ENCODE measurements at regions not wholly inside any gene's neighbourhood (a gene's known extent, or its start where the extent isn't known, plus 50 kb on each side); places are given as distances from the start of the nearest gene placed in this dataset.

DNA sequence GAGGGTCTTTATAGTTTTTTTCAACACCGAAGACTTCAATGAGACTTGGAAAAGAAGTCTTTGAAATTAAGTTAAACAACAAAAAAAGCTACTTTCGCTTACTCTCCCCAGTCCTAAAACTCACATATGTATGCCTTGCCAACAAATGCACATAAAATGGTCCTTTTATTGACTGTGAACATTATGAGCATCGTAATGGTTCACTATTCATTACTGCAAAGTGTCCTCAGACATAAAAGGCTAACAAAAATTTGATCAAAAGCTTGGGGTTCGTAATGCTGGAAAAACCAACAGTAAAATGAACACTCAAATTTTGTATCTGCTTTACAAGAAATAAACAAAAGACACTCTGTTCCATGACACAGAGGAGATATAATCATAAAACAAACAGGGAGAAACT is 285.3 kb upstream of the SLC8A1 start:
- no peak overlapping the region for H4K91ac ChIP-seq (ENCODE audit: low read depth, low read length)
- no peaks in the 10 kb centered on the region for H3K36me3 ChIP-seq (ENCODE audit: control insufficient read depth in 1 of 2, insufficient read depth in 2 of 2, low read length in 2 of 2)
- no peaks in the 10 kb centered on the region for H3K79me2 ChIP-seq (ENCODE audit: control insufficient read depth, insufficient read depth, low read length, poor library complexity)
- no peaks in the 10 kb centered on the region for H3K79me1 ChIP-seq (ENCODE audit: low read length)
- H3K23ac ChIP-seq (ENCODE audit: low read length): no peak overlapping the region
- H3K9me3 ChIP-seq (ENCODE audit: insufficient read depth, low read depth, low read length): no peaks in the 10 kb centered on the region
- no peak overlapping the region for H2AK5ac ChIP-seq (ENCODE audit: low read length)
- no CpG with 5 or more reads among the region's 4 CpGs for WGBS (ENCODE audit: extremely low coverage, insufficient coverage, insufficient read length)
- H4K12ac ChIP-seq (ENCODE audit: low read depth, low read length): no peak overlapping the region
- no peak overlapping the region for H4K8ac ChIP-seq (ENCODE audit: low read depth, low read length)
- no peak overlapping the region for H2BK120ac ChIP-seq (ENCODE audit: insufficient read depth, low read length, poor library complexity)
- no peak overlapping the region for H3K18ac ChIP-seq (ENCODE audit: low read length)
- no peak overlapping the region for H3K4ac ChIP-seq (ENCODE audit: low read depth, low read length)
- no peak overlapping the region for H3K27ac ChIP-seq (ENCODE audit: low read depth, low read length)
- H2BK5ac ChIP-seq (ENCODE audit: low read depth, low read length, poor library complexity): no peak overlapping the region
- H3K9ac ChIP-seq (ENCODE audit: low read length): no peak overlapping the region
- no peak for DNase-seq
- H3K4me1 ChIP-seq (ENCODE audit: control insufficient read depth in 1 of 2, insufficient read depth in 2 of 2, low read length in 2 of 2): no peaks in the 10 kb centered on the region
- no peak overlapping the region for H3K14ac ChIP-seq (ENCODE audit: low read length)
- no peak overlapping the region for H3K4me2 ChIP-seq (ENCODE audit: low read length)
- H3K27me3 ChIP-seq (ENCODE audit: insufficient read depth, low read length): no peaks in the 10 kb centered on the region
- no peak overlapping the region for H3K4me3 ChIP-seq (ENCODE audit: low read depth, low read length)
- no peak overlapping the region for H2BK12ac ChIP-seq (ENCODE audit: low read length)
- H2AFZ ChIP-seq (ENCODE audit: insufficient read depth, low read length, poor library complexity): no peak overlapping the region

DNA sequence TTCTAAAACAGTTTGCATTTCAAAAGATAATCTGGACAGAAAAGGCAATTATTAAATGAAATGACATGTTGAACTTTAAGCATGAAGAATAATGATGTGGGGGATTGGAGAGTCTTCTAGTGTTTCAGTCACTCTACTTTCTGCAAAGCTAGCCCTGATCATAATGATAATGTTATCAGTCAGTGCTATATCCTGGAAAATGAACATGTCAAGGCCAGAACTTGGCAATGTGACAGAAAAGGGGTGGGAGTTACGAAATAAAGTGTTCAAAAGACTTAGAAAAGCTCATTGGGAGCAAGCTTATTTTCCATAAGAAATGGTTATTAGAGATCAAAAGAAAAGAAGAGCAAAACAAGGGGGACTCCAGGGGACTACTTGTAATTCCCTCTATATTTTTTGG is 288.5 kb upstream of the SLC8A1 start:
- no peak overlapping the region for H4K12ac ChIP-seq (ENCODE audit: low read depth, low read length)
- no peak for DNase-seq
- H2AK5ac ChIP-seq (ENCODE audit: low read length): no peak overlapping the region
- H2BK5ac ChIP-seq (ENCODE audit: low read depth, low read length, poor library complexity): no peak overlapping the region
- H3K79me1 ChIP-seq (ENCODE audit: low read length): no peaks in the 10 kb centered on the region
- H3K27me3 ChIP-seq (ENCODE audit: insufficient read depth, low read length): no peaks in the 10 kb centered on the region
- no peaks in the 10 kb centered on the region for H3K9me3 ChIP-seq (ENCODE audit: insufficient read depth, low read depth, low read length)
- no CpG with 5 or more reads among the region's 1 CpG for WGBS (ENCODE audit: extremely low coverage, insufficient coverage, insufficient read length)
- H3K18ac ChIP-seq (ENCODE audit: low read length): no peak overlapping the region
- H3K4me1 ChIP-seq (ENCODE audit: control insufficient read depth in 1 of 2, insufficient read depth in 2 of 2, low read length in 2 of 2): no peaks in the 10 kb centered on the region
- no peak overlapping the region for H4K91ac ChIP-seq (ENCODE audit: low read depth, low read length)
- no peak overlapping the region for H3K14ac ChIP-seq (ENCODE audit: low read length)
- H3K27ac ChIP-seq (ENCODE audit: low read depth, low read length): no peak overlapping the region
- H3K4me2 ChIP-seq (ENCODE audit: low read length): no peak overlapping the region
- H3K4me3 ChIP-seq (ENCODE audit: low read depth, low read length): no peak overlapping the region
- H3K9ac ChIP-seq (ENCODE audit: low read length): no peak overlapping the region
- H4K8ac ChIP-seq (ENCODE audit: low read depth, low read length): no peak overlapping the region
- H2BK120ac ChIP-seq (ENCODE audit: insufficient read depth, low read length, poor library complexity): no peak overlapping the region
- H3K79me2 ChIP-seq (ENCODE audit: control insufficient read depth, insufficient read depth, low read length, poor library complexity): no peaks in the 10 kb centered on the region
- H3K36me3 ChIP-seq (ENCODE audit: control insufficient read depth in 1 of 2, insufficient read depth in 2 of 2, low read length in 2 of 2): no peaks in the 10 kb centered on the region
- H2AFZ ChIP-seq (ENCODE audit: insufficient read depth, low read length, poor library complexity): no peak overlapping the region
- no peak overlapping the region for H2BK12ac ChIP-seq (ENCODE audit: low read length)
- H3K4ac ChIP-seq (ENCODE audit: low read depth, low read length): no peak overlapping the region
- H3K23ac ChIP-seq (ENCODE audit: low read length): no peak overlapping the region

DNA sequence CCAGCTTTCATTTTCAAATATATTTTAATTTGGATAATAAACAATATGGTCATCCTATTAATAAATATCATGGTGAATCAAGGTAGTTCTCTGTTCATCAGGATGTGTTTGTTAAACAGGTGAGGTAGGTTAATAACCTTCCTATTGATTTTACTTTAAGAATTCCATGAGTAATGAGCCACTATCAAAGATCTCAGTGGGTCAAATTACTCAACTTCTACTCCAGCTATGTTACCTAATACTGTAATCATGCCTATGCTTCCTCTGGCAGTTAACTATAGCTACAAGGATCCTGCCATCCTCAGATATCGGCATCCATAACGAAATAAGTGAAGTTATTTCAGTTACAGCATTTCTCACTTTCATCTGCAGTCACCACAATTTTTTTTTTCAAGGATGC is 289.6 kb upstream of the SLC8A1 start:
- no peaks in the 10 kb centered on the region for H3K79me1 ChIP-seq (ENCODE audit: low read length)
- no peak overlapping the region for H2BK5ac ChIP-seq (ENCODE audit: low read depth, low read length, poor library complexity)
- no peak overlapping the region for H3K9ac ChIP-seq (ENCODE audit: low read length)
- H4K8ac ChIP-seq (ENCODE audit: low read depth, low read length): no peak overlapping the region
- no peaks in the 10 kb centered on the region for H3K36me3 ChIP-seq (ENCODE audit: control insufficient read depth in 1 of 2, insufficient read depth in 2 of 2, low read length in 2 of 2)
- no peak overlapping the region for H4K12ac ChIP-seq (ENCODE audit: low read depth, low read length)
- H4K91ac ChIP-seq (ENCODE audit: low read depth, low read length): no peak overlapping the region
- no peak overlapping the region for H2AFZ ChIP-seq (ENCODE audit: insufficient read depth, low read length, poor library complexity)
- no peak overlapping the region for H2BK12ac ChIP-seq (ENCODE audit: low read length)
- no peak overlapping the region for H3K4ac ChIP-seq (ENCODE audit: low read depth, low read length)
- H3K9me3 ChIP-seq (ENCODE audit: insufficient read depth, low read depth, low read length): no peaks in the 10 kb centered on the region
- H2BK120ac ChIP-seq (ENCODE audit: insufficient read depth, low read length, poor library complexity): no peak overlapping the region
- no peak overlapping the region for H3K4me3 ChIP-seq (ENCODE audit: low read depth, low read length)
- no CpG with 5 or more reads among the region's 2 CpGs for WGBS (ENCODE audit: extremely low coverage, insufficient coverage, insufficient read length)
- DNase-seq: peak in 1 of 2 donors; percentile 27
- H3K23ac ChIP-seq (ENCODE audit: low read length): no peak overlapping the region
- no peak overlapping the region for H3K27ac ChIP-seq (ENCODE audit: low read depth, low read length)
- no peak overlapping the region for H2AK5ac ChIP-seq (ENCODE audit: low read length)
- H3K14ac ChIP-seq (ENCODE audit: low read length): no peak overlapping the region
- no peak overlapping the region for H3K4me2 ChIP-seq (ENCODE audit: low read length)
- H3K27me3 ChIP-seq (ENCODE audit: insufficient read depth, low read length): no peaks in the 10 kb centered on the region
- H3K18ac ChIP-seq (ENCODE audit: low read length): no peak overlapping the region
- no peaks in the 10 kb centered on the region for H3K79me2 ChIP-seq (ENCODE audit: control insufficient read depth, insufficient read depth, low read length, poor library complexity)
- H3K4me1 ChIP-seq (ENCODE audit: control insufficient read depth in 1 of 2, insufficient read depth in 2 of 2, low read length in 2 of 2): no peaks in the 10 kb centered on the region

DNA sequence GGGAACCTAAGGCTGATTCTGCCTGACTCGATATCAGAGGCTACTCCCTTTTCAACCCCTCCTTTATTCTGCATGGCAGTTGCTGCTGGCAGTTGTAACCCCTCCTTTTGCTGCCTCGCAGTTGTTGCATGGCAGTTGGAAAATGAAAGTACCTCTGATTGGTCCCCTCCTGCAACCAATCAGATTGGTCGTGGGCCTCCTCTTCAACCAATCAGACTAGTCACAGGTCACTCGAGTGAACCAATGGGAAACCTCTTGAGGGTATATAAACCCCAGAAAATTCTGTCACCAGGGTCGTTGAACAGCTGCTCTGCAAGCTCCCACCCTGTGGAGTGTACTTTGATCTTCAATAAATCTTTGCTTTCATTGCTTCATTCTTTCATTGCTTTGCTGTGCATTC is 294.3 kb upstream of the SLC8A1 start:
- H4K91ac ChIP-seq (ENCODE audit: low read depth, low read length): no peak overlapping the region
- no peak overlapping the region for H2BK12ac ChIP-seq (ENCODE audit: low read length)
- no peak overlapping the region for H3K18ac ChIP-seq (ENCODE audit: low read length)
- H3K79me2 ChIP-seq (ENCODE audit: control insufficient read depth, insufficient read depth, low read length, poor library complexity): no peaks in the 10 kb centered on the region
- H3K14ac ChIP-seq (ENCODE audit: low read length): no peak overlapping the region
- no peak overlapping the region for H2BK5ac ChIP-seq (ENCODE audit: low read depth, low read length, poor library complexity)
- H4K8ac ChIP-seq (ENCODE audit: low read depth, low read length): no peak overlapping the region
- DNase-seq: peak in 1 of 2 donors; percentile 23
- H3K23ac ChIP-seq (ENCODE audit: low read length): no peak overlapping the region
- H4K12ac ChIP-seq (ENCODE audit: low read depth, low read length): peak overlapping the region; percentile 43
- no CpG with 5 or more reads among the region's 5 CpGs for WGBS (ENCODE audit: extremely low coverage, insufficient coverage, insufficient read length)
- no peak overlapping the region for H2AK5ac ChIP-seq (ENCODE audit: low read length)
- H3K4me2 ChIP-seq (ENCODE audit: low read length): no peak overlapping the region
- H3K9ac ChIP-seq (ENCODE audit: low read length): no peak overlapping the region
- no peaks in the 10 kb centered on the region for H3K9me3 ChIP-seq (ENCODE audit: insufficient read depth, low read depth, low read length)
- H3K36me3 ChIP-seq (ENCODE audit: control insufficient read depth in 1 of 2, insufficient read depth in 2 of 2, low read length in 2 of 2): no peaks in the 10 kb centered on the region
- H2BK120ac ChIP-seq (ENCODE audit: insufficient read depth, low read length, poor library complexity): no peak overlapping the region
- no peak overlapping the region for H2AFZ ChIP-seq (ENCODE audit: insufficient read depth, low read length, poor library complexity)
- no peak overlapping the region for H3K4me3 ChIP-seq (ENCODE audit: low read depth, low read length)
- no peak overlapping the region for H3K4ac ChIP-seq (ENCODE audit: low read depth, low read length)
- no peaks in the 10 kb centered on the region for H3K4me1 ChIP-seq (ENCODE audit: control insufficient read depth in 1 of 2, insufficient read depth in 2 of 2, low read length in 2 of 2)
- H3K79me1 ChIP-seq (ENCODE audit: low read length): no peaks in the 10 kb centered on the region
- H3K27me3 ChIP-seq (ENCODE audit: insufficient read depth, low read length): no peaks in the 10 kb centered on the region
- no peak overlapping the region for H3K27ac ChIP-seq (ENCODE audit: low read depth, low read length)

Measured in trophoblast cell (in vitro differentiated cells and primary cell).